ENCODE measurements at regions not wholly inside any gene's neighbourhood (a gene's known extent, or its start where the extent isn't known, plus 50 kb on each side); places are given as distances from the start of the nearest gene placed in this dataset.
"Not testable (repeated sequence)": the region's sequence is repeated elsewhere in the genome, so short reads cannot be mapped to it uniquely, and the experiment has no call there.

DNA sequence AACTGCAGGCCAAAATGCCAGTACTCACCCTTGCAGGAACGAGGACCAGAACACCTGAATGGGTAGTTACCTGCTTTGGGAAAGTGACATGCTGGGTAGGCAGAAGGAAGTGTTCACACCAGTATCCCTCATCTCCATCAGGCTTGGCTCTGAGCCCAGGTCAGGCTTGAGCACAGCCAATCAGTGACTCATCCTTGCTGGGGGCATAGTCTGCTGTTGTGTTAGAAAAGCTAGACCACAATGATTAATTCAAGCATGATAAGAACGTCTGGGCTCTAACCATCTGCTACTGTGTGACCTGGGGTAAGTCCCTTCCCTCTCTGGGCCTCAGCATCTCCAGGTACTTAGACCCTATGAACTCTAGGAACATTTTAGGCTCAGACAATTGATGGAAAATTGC is 450.4 kb downstream of the MIAT start:
- DNase-seq (ENCODE audit: extremely low spot score) = no peak
- 51% methylated on average over 2 of the region's 2 CpGs for WGBS
- no peak overlapping the region for H3K4me3 ChIP-seq (ENCODE audit: low read depth, low read length)
- H3K36me3 ChIP-seq (ENCODE audit: insufficient read depth) = no peaks in the 10 kb centered on the region
- no peak overlapping the region for H3K27ac ChIP-seq (ENCODE audit: low read depth)
- no peaks in the 10 kb centered on the region for H3K4me1 ChIP-seq (ENCODE audit: insufficient read depth)

- DNase-seq (ENCODE audit: extremely low spot score) = no peak
- 22% methylated on average over 20 of the region's 20 CpGs for WGBS
- Histone ChIP-seq H3K36me3 (ENCODE audit: insufficient read depth) (no peaks in the 10 kb centered on the region), H3K4me1 (ENCODE audit: insufficient read depth) (no peaks in the 10 kb centered on the region), H3K27ac (ENCODE audit: low read depth) (no peak overlapping the region), H3K4me3 (ENCODE audit: low read depth, low read length) (no peak overlapping the region)
Observed at GRCh38 chr22:27108425-27109114, 451.2 kb downstream of the MIAT start.

DNA sequence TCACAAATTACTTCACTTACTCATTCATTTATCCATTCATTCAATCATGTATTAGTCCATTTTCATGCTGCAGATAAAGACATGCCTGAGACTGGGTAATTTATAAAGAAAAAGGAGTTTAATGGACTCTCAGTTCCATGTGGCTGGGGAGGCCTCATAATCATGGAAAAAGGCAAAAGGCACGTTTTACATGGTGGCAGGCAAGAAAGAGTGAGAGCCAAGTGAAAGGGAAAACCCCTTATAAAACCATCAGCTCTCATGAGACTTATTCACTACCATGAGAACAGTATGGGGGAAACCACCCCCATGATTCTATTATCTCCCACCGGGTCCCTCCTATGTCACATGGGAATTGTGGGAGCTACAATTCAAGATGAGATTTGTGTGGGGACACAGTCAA is 452.0 kb downstream of the MIAT start:
- DNase-seq (ENCODE audit: extremely low spot score); H3K27ac ChIP-seq (ENCODE audit: low read depth); H3K4me1 ChIP-seq (ENCODE audit: insufficient read depth); H3K36me3 ChIP-seq (ENCODE audit: insufficient read depth); H3K4me3 ChIP-seq (ENCODE audit: low read depth, low read length): not testable (repeated sequence)
- 80% methylated on average over 2 of the region's 2 CpGs for WGBS

- Histone ChIP-seq H3K36me3 (ENCODE audit: insufficient read depth) (no peaks in the 10 kb centered on the region), H3K4me3 (ENCODE audit: low read depth, low read length) (no peak overlapping the region), H3K27ac (ENCODE audit: low read depth) (no peak overlapping the region), H3K4me1 (ENCODE audit: insufficient read depth) (no peaks in the 10 kb centered on the region)
- DNase-seq (ENCODE audit: extremely low spot score) = no peak
- 39% methylated on average over 12 of the region's 12 CpGs for WGBS
Observed at GRCh38 chr22:27110665-27111451, 453.5 kb downstream of the MIAT start.

GRCh38 chr22:27111796-27112672 is 454.6 kb downstream of the MIAT start:
- Histone ChIP-seq H3K36me3 (ENCODE audit: insufficient read depth) (no peaks in the 10 kb centered on the region), H3K27ac (ENCODE audit: low read depth) (no peak overlapping the region), H3K4me3 (ENCODE audit: low read depth, low read length) (no peak overlapping the region), H3K4me1 (ENCODE audit: insufficient read depth) (no peaks in the 10 kb centered on the region)
- DNase-seq (ENCODE audit: extremely low spot score) = no peak
- WGBS = 83% methylated on average over 7 of the region's 7 CpGs

GRCh38 chr22:27113211-27113635 is 455.8 kb downstream of the MIAT start:
- no peak overlapping the region for H3K27ac ChIP-seq (ENCODE audit: low read depth)
- no peaks in the 10 kb centered on the region for H3K4me1 ChIP-seq (ENCODE audit: insufficient read depth)
- WGBS = 48% methylated on average over 4 of the region's 4 CpGs
- DNase-seq (ENCODE audit: extremely low spot score) = no peak
- H3K4me3 ChIP-seq (ENCODE audit: low read depth, low read length) = no peak overlapping the region
- H3K36me3 ChIP-seq (ENCODE audit: insufficient read depth) = no peaks in the 10 kb centered on the region

DNA sequence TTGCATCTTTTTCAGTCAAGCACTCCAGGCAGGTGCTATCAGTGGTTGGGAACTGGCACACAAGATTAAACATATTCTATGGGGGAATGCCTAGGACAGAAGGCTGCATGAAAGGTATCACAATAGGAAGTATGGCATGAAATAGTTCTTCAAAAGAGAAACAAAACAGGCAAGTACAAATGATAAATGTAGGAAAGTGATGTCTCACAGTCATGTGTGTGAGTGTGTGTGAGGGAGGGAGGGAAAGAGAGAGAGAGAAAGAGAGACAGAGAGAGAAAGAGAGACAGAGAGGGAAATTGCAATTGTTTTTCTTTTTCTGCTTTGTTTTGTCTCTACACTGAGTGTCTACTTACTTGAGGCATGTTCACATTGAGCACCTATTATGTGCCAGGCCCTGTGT is 456.3 kb downstream of the MIAT start:
- no peaks in the 10 kb centered on the region for H3K4me1 ChIP-seq (ENCODE audit: insufficient read depth)
- H3K27ac ChIP-seq (ENCODE audit: low read depth) = no peak overlapping the region
- no peaks in the 10 kb centered on the region for H3K36me3 ChIP-seq (ENCODE audit: insufficient read depth)
- no peak overlapping the region for H3K4me3 ChIP-seq (ENCODE audit: low read depth, low read length)
- no peak for DNase-seq (ENCODE audit: extremely low spot score)

DNA sequence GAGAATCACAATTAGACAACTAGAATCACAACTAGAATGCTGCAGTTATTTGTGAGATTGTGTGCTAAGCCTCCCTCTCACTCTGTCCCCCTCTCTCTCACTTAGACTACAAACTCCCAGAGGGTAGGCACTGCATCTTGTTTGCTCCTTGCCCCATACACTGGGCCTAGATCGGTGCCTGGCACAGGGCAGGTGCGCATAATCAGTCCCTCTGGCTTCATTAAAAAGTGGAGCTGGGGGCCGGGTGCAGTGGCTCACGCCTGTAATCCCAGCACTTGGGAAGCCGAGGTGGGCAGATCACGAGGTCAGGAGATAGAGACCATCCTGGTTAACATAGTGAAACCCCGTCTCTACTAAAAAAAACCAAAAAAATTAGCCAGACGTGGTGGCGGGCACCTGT is 456.8 kb downstream of the MIAT start:
- 96% methylated on average over 9 of the region's 9 CpGs for WGBS
- H3K27ac ChIP-seq (ENCODE audit: low read depth) = no peak overlapping the region
- no peaks in the 10 kb centered on the region for H3K36me3 ChIP-seq (ENCODE audit: insufficient read depth)
- no peak overlapping the region for H3K4me3 ChIP-seq (ENCODE audit: low read depth, low read length)
- H3K4me1 ChIP-seq (ENCODE audit: insufficient read depth) = no peaks in the 10 kb centered on the region
- DNase-seq (ENCODE audit: extremely low spot score) = no peak

DNA sequence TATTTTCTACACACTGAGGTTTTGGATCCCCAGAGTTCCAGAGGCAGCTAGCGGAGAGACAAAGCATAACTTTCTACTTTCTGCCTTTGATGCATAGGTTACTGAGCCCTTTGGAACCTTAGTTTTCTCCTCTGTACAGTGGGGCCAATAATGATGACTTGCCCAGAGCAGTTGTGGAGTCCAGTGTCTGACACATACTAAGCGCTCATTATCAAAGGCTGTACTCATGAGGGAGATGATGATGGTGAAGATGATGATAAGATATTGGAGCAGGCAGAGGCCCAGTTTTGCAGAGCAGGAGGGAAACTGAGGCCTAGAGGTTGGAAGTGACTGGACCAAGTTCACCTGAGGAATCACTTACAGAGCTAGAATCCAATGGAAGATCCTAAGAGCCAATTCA is 458.0 kb downstream of the MIAT start:
- Histone ChIP-seq H3K4me1 (ENCODE audit: insufficient read depth) (no peaks in the 10 kb centered on the region), H3K27ac (ENCODE audit: low read depth) (no peak overlapping the region), H3K4me3 (ENCODE audit: low read depth, low read length) (no peak overlapping the region), H3K36me3 (ENCODE audit: insufficient read depth) (no peaks in the 10 kb centered on the region)
- 95% methylated on average over 2 of the region's 2 CpGs for WGBS
- DNase-seq (ENCODE audit: extremely low spot score) = no peak

GRCh38 chr22:27115816-27116256 is 458.4 kb downstream of the MIAT start:
- WGBS = 62% methylated on average over 5 of the region's 5 CpGs
- Histone ChIP-seq H3K36me3 (ENCODE audit: insufficient read depth) (no peaks in the 10 kb centered on the region), H3K27ac (ENCODE audit: low read depth) (no peak overlapping the region), H3K4me3 (ENCODE audit: low read depth, low read length) (no peak overlapping the region), H3K4me1 (ENCODE audit: insufficient read depth) (no peaks in the 10 kb centered on the region)
- DNase-seq (ENCODE audit: extremely low spot score) = no peak

GRCh38 chr22:27116312-27117086 is 459.1 kb downstream of the MIAT start:
- WGBS = 54% methylated on average over 2 of the region's 2 CpGs
- Histone ChIP-seq H3K27ac (ENCODE audit: low read depth) (no peak overlapping the region), H3K4me3 (ENCODE audit: low read depth, low read length) (no peak overlapping the region), H3K36me3 (ENCODE audit: insufficient read depth) (no peaks in the 10 kb centered on the region), H3K4me1 (ENCODE audit: insufficient read depth) (no peaks in the 10 kb centered on the region)
- no peak for DNase-seq (ENCODE audit: extremely low spot score)

DNA sequence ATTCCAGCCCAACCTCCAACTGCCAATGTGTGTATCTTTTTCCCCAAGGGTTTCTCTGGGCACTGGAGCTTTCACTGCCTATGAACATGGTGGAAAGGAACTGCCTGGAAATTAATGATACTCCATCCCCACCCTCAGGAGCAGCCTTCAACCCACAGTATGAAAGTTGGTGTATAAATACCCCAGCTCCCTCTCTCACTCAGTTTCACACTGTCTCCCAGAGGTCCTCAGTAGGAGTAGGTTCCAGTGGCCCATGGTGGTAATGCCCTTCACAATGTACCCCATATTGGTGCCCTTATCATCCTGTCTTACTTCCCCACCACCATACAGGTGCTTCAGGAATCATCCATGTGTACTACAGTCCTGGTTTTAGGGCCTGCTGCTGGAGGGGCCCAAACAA is 462.6 kb downstream of the MIAT start:
- no peak overlapping the region for H3K4me3 ChIP-seq (ENCODE audit: low read depth, low read length)
- H3K36me3 ChIP-seq (ENCODE audit: insufficient read depth) = no peaks in the 10 kb centered on the region
- no peak overlapping the region for H3K27ac ChIP-seq (ENCODE audit: low read depth)
- no peaks in the 10 kb centered on the region for H3K4me1 ChIP-seq (ENCODE audit: insufficient read depth)
- no peak for DNase-seq (ENCODE audit: extremely low spot score)

DNA sequence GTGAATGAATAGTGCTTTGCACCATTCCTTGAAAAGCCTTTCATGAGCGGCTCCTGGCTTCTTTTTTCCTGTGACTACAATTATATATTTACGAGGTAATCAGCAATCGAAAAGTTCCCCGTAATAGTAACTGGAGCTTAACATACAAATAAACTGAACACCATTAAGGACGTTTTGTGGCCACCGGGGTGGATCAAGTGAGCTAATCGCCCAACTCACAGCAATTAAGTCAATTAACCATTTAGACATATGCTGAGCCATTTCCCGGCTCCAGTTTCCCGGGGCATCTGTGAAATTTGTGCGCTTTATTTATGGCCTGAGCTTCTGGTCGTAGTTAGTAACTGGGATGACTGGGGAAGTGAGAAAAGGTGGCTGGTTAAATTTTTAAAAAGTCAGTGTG is 465.2 kb downstream of the MIAT start:
- Histone ChIP-seq H3K4me3 (ENCODE audit: low read depth, low read length) (no peak overlapping the region), H3K36me3 (ENCODE audit: insufficient read depth) (no peaks in the 10 kb centered on the region), H3K4me1 (ENCODE audit: insufficient read depth) (no peaks in the 10 kb centered on the region), H3K27ac (ENCODE audit: low read depth) (no peak overlapping the region)
- DNase-seq (ENCODE audit: extremely low spot score) = no peak
- WGBS = 50% methylated on average over 11 of the region's 11 CpGs
